K562 (cell line): ENCODE measurements at regions not wholly inside any gene's neighbourhood (a gene's known extent, or its start where the extent isn't known, plus 50 kb on each side); places are given as distances from the start of the nearest gene placed in this dataset.

Experiments
- ATAC-seq: fragments of 200-7000 bp; cut with Tn5 transposase; 3 replicates; pipeline ENCODE4 v1.9.1; 2020; ENCODE audit warnings: moderate library complexity
- BruUV-seq: library from RNA; stranded (reverse); fragments of 400-500 nt; replicated peaks from 2 replicates; lab custom pipeline; 2021; lab: Mats Ljungman, UMichigan
- CTCF ChIA-PET: fragments of 300-600 bp; formaldehyde crosslinking; extraction: SDS; loops from one replicate; lab custom pipeline; 2021; ENCODE audit warnings: low intra/inter-chr PET ratio; lab: Yijun Ruan, JAX
- POLR2A ChIA-PET: fragments of 300-600, 350-650 bp; sonication (Branson Sonifier 250); formaldehyde crosslinking; extraction: SDS; loops from one replicate; lab custom pipeline; 2021; ENCODE audit warnings: antibody characterized with exemption, inconsistent platforms; lab: Yijun Ruan, JAX
- DNase-seq, 4 experiments: peaks; one replicate each; pipeline versions ENCODE4 v3.0.0 to v3.0.0-alpha.2; 2011 to 2018; ENCODE audit warnings: low spot score in 3 of 4, mixed read lengths in 3 of 4; ENCODE audit errors: extremely low read depth in 1 of 4
- FAIRE-seq: peaks from 2 replicates; lab custom pipeline; 2011; peaks lifted over from hg19 to GRCh38; lab: Jason Lieb, UNC
- H2AFZ ChIP-seq: 2 replicates; pipeline ENCODE4 v1.6.0; 2011; ENCODE audit warnings: low read depth, low read length, control low read depth, inconsistent platforms
- H3K27ac ChIP-seq: fragments of 200-600 bp; 3 replicates; pipeline ENCODE4 v1.8.0; 2011; ENCODE audit warnings: low read depth, mild to moderate bottlenecking, control low read depth, inconsistent platforms, low read length, moderate library complexity, mixed read lengths; ENCODE audit errors: extremely low read depth
- H3K27me3 ChIP-seq, 2 experiments: fragments of 300-600 bp in 1 of 2; 2 replicates in 1 of 2; 3 replicates in 1 of 2; pipeline versions ENCODE4 v1.6.0 to v1.8.0; 2011; ENCODE audit warnings: inconsistent platforms in 2 of 2, low read length in 2 of 2, mild to moderate bottlenecking in 1 of 2, mixed read lengths in 1 of 2, moderate library complexity in 1 of 2; ENCODE audit not compliant: control insufficient read depth in 2 of 2, insufficient read depth in 2 of 2
- H3K36me3 ChIP-seq: fragments of 300-600 bp; 3 replicates; pipeline ENCODE4 v1.8.0; 2011; ENCODE audit warnings: mild to moderate bottlenecking, low read length, inconsistent platforms; ENCODE audit not compliant: control insufficient read depth, insufficient read depth
- H3K4me1 ChIP-seq, 2 experiments: fragments of 200-600 bp in 1 of 2; replicated peaks in 1 of 2; 2 replicates in 1 of 2; 3 replicates in 1 of 2; pipeline versions ENCODE4 v1.5.1 to v1.8.0; 2011; ENCODE audit warnings: inconsistent platforms in 2 of 2, low read length in 2 of 2, mild to moderate bottlenecking in 1 of 2, mixed read lengths in 1 of 2, moderate library complexity in 1 of 2; ENCODE audit not compliant: control insufficient read depth in 2 of 2, insufficient read depth in 2 of 2
- H3K4me2 ChIP-seq: 2 replicates; pipeline ENCODE4 v1.6.1; 2011; ENCODE audit warnings: low read length, control low read depth, inconsistent platforms, mixed read lengths; ENCODE audit not compliant: insufficient read depth
- H3K4me3 ChIP-seq: fragments of 200-600 bp; sonication (generic), shearing (Covaris generic); 2 replicates; pipeline ENCODE4 v1.5.1; 2016; ENCODE audit warnings: control low read depth, inconsistent platforms
- H3K79me2 ChIP-seq: fragments of 200-600 bp; 3 replicates; pipeline ENCODE4 v1.8.0; 2011; ENCODE audit warnings: low read length, inconsistent platforms; ENCODE audit not compliant: control insufficient read depth, insufficient read depth
- H3K9ac ChIP-seq, 2 experiments: 2 replicates each; pipeline versions ENCODE4 v1.6.0 to v1.6.1; 2011; ENCODE audit warnings: low read depth in 2 of 2, low read length in 2 of 2, control low read depth in 1 of 2, inconsistent platforms in 1 of 2, mild to moderate bottlenecking in 1 of 2, mixed read lengths in 1 of 2; ENCODE audit not compliant: insufficient read depth in 1 of 2
- H3K9me1 ChIP-seq: one replicate; pipeline ENCODE4 v1.6.0; 2011; ENCODE audit warnings: inconsistent platforms, mild to moderate bottlenecking, low read length, moderate library complexity; ENCODE audit not compliant: control insufficient read depth, insufficient read depth
- H3K9me3 ChIP-seq: replicated peaks from 2 replicates; pipeline ENCODE4 v1.5.1; 2011; ENCODE audit warnings: low read depth, low read length, inconsistent platforms; ENCODE audit not compliant: control insufficient read depth, insufficient read depth
- H4K20me1 ChIP-seq: replicated peaks from 2 replicates; pipeline ENCODE4 v1.6.1; 2011; ENCODE audit warnings: low read length, inconsistent platforms, mixed read lengths; ENCODE audit not compliant: control insufficient read depth, insufficient read depth
- HDGF ChIP-seq: fragments of 450-650 bp; IDR thresholded peaks from 2 replicates; pipeline ENCODE4 v1.6.1; 2016
- KLF6 ChIP-seq: fragments of 250-450 bp; sonication (Bioruptor Pico); IDR thresholded peaks from 2 replicates; pipeline ENCODE4 v1.4.0; 2020; ENCODE audit warnings: mild to moderate bottlenecking, moderate library complexity, borderline replicate concordance
- MAFF ChIP-seq: IDR thresholded peaks from 2 replicates; pipeline ENCODE4 v1.6.1; 2012; ENCODE audit warnings: low read length, improper control_type of control experiment
- MAFK ChIP-seq: IDR thresholded peaks from 2 replicates; pipeline ENCODE4 v1.6.1; 2011; ENCODE audit warnings: low read length, improper control_type of control experiment
- SIN3A ChIP-seq, 2 experiments: fragments of 150-350 bp in 1 of 2; IDR thresholded peaks; 2 replicates each; pipeline ENCODE4 v1.6.1; 2011 to 2016; ENCODE audit warnings: borderline replicate concordance in 2 of 2, low read depth in 2 of 2, low read length in 2 of 2, mild to moderate bottlenecking in 2 of 2, moderate library complexity in 2 of 2; ENCODE audit not compliant: control insufficient read depth in 1 of 2
- ZNF316 ChIP-seq: fragments of 450-650 bp; IDR thresholded peaks from 2 replicates; pipeline ENCODE4 v1.6.1; 2016
- WGBS: fragments of 100-300 bp; shearing (Covaris generic); methylation state at CpG from one replicate; pipeline ENCODE4 v1.1.6; 2016; ENCODE audit warnings: low coverage, mixed read lengths; ENCODE audit not compliant: insufficient coverage; ENCODE audit errors: missing lambda C conversion rate; 5-methylcytosine and 5-hydroxymethylcytosine counted together
- in situ Hi-C: fragments of 300-500 bp; cut with MboI; formaldehyde crosslinking; loops from 4 replicates; pipeline ENCODE4 v1.15.0; 2018; ENCODE audit warnings: inconsistent platforms, mixed read lengths
- intact Hi-C: fragments of 100-400 bp; cut with micrococcal nuclease; formaldehyde crosslinking; loops from 2 replicates; pipeline ENCODE4 v1.14.2; 2022
- TF ChIP-seq, protein P1 (sequence below): fragments of 450-650 bp; IDR thresholded peaks from 2 replicates; pipeline ENCODE4 v1.6.1; 2016

DNA sequence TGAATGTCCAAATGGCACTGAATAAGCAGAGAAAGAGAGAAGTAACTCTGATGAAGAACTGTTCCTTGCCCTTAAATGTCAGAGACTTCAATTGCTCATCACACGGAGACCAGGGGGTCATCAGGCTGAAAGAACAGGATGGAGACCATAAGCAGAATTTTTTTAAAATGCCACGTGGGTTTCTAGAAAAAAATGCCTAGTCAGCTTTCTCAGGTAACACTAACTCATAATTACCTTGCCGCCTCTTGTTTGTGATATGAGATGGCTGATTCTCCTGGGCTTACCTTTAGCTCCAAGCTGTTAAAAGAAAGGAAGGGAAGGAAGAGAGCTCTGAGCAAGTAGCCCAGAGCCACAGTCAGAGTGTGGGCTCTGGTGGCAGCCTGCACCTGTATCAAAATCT, 372.0 kb downstream of the GPAM start:
- FAIRE-seq (no peak), DNase-seq (no peak)
- no TSS peak for BruUV-seq

DNA sequence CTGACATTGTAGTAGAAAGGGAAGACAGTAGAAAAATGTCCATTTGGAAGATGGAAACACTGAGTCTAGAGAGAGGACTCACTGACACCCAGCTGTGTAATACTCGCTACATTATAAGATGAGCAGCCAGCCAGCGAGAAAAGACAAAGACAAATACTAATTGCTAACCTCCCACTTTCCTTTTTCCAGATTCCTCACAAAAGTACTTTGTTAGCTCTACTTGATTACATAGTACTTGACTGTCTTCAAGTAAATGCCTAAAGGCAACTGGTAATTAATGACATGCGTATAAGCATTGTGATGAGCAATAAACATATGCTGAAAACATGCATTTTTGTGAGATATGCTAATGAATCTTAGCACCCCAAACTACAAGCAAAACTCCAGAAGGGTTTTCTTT, 363.1 kb downstream of the GPAM start:
- intact Hi-C loops = no loop called here

More for the DNA sequence above, 372.0 kb downstream of the GPAM start:
- no peaks in the 10 kb centered on the region for H3K9me1 ChIP-seq
- no peaks in the 10 kb centered on the region for H3K36me3 ChIP-seq
- no peak overlapping the region for H3K9ac ChIP-seq
- WGBS = 4% methylated on average over 3 of the region's 3 CpGs
- no peaks in the 10 kb centered on the region for H3K9me3 ChIP-seq
- intact Hi-C loops (no loop called here), in situ Hi-C loops (no loop called here)
- no peaks in the 10 kb centered on the region for H3K27me3 ChIP-seq
- ATAC-seq = no peak
- POLR2A ChIA-PET = no interaction called here
- TF ChIP-seq MAFK (peak; percentile 65), SIN3A (IDR thresholded peaks at IDR 0.05; ENCODE audit: borderline replicate concordance in 2 of 2, control insufficient read depth in 1 of 2, low read depth in 2 of 2, low read length in 2 of 2) (no peak), ZNF316 (peak; percentile 44; the same call in 1 of the 2 replicates), MAFF (peak; percentile 43; the same call in 1 of the 2 replicates)
- no peaks in the 10 kb centered on the region for H3K4me1 ChIP-seq
- no peak overlapping the region for H2AFZ ChIP-seq
- no peaks in the 10 kb centered on the region for H3K79me2 ChIP-seq
- H3K4me2 ChIP-seq = no peak overlapping the region
- CTCF ChIA-PET = no interaction called here
- no peaks in the 10 kb centered on the region for H4K20me1 ChIP-seq
- no peak overlapping the region for H3K27ac ChIP-seq
- no peak overlapping the region for H3K4me3 ChIP-seq

More for the DNA sequence above, 363.1 kb downstream of the GPAM start:
- Histone ChIP-seq H3K9ac (no peak overlapping the region), H3K4me1 (no peaks in the 10 kb centered on the region), H3K4me3 (no peak overlapping the region), H3K36me3 (no peaks in the 10 kb centered on the region), H4K20me1 (no peaks in the 10 kb centered on the region), H3K79me2 (no peaks in the 10 kb centered on the region), H3K27me3 (no peaks in the 10 kb centered on the region), H3K9me1 (no peaks in the 10 kb centered on the region), H3K4me2 (no peak overlapping the region), H3K9me3 (no peaks in the 10 kb centered on the region), H3K27ac (no peak overlapping the region), H2AFZ (no peak overlapping the region)
- no TSS peak for BruUV-seq
- ATAC-seq (no peak), DNase-seq (no peak), FAIRE-seq (no peak)
- ChIA-PET CTCF (no interaction called here), POLR2A (no interaction called here)
- WGBS = 5% methylated on average over 3 of the region's 3 CpGs
- TF ChIP-seq, protein P1, sequence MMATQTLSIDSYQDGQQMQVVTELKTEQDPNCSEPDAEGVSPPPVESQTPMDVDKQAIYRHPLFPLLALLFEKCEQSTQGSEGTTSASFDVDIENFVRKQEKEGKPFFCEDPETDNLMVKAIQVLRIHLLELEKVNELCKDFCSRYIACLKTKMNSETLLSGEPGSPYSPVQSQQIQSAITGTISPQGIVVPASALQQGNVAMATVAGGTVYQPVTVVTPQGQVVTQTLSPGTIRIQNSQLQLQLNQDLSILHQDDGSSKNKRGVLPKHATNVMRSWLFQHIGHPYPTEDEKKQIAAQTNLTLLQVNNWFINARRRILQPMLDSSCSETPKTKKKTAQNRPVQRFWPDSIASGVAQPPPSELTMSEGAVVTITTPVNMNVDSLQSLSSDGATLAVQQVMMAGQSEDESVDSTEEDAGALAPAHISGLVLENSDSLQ = no peak
- no peak for TF ChIP-seq HDGF
- TF ChIP-seq KLF6 = no peak
- in situ Hi-C loops = no loop called here
